ENCODE measurements at regions not wholly inside any gene's neighbourhood (a gene's known extent, or its start where the extent isn't known, plus 50 kb on each side); places are given as distances from the start of the nearest gene placed in this dataset.

GRCh38 chr18:44545359-44545985 lies 135.2 kb upstream of the SETBP1 start:
- TF ChIP-seq ZNF70 (CRISPR knock-in tag; IDR thresholded peaks at IDR 0.05) (no peak), BACH2 (CRISPR knock-in tag; IDR thresholded peaks at IDR 0.05; ENCODE audit: borderline replicate concordance) (no peak), ZFP30 (CRISPR knock-in tag; IDR thresholded peaks at IDR 0.05) (no peak), ISL1 (CRISPR knock-in tag; IDR thresholded peaks at IDR 0.05) (no peak), ZC3H10 (CRISPR knock-in tag; IDR thresholded peaks at IDR 0.05) (no peak), TCF4 (CRISPR knock-in tag; IDR thresholded peaks at IDR 0.05; ENCODE audit: borderline replicate concordance) (no peak), ZNF8 (CRISPR knock-in tag; IDR thresholded peaks at IDR 0.05) (no peak), OSR1 (CRISPR knock-in tag; IDR thresholded peaks at IDR 0.05) (no peak), RARB (CRISPR knock-in tag; IDR thresholded peaks at IDR 0.05) (no peak), ZFP3 (CRISPR knock-in tag; IDR thresholded peaks at IDR 0.05) (no peak), SNAI2 (CRISPR knock-in tag; IDR thresholded peaks at IDR 0.05) (no peak), ZNF565 (CRISPR knock-in tag; conservative IDR thresholded peaks at IDR 0.05; ENCODE audit: low read depth) (no peak), TOX (CRISPR knock-in tag; IDR thresholded peaks at IDR 0.05; ENCODE audit: borderline replicate concordance) (no peak)
- TF ChIP-seq, protein P1, sequence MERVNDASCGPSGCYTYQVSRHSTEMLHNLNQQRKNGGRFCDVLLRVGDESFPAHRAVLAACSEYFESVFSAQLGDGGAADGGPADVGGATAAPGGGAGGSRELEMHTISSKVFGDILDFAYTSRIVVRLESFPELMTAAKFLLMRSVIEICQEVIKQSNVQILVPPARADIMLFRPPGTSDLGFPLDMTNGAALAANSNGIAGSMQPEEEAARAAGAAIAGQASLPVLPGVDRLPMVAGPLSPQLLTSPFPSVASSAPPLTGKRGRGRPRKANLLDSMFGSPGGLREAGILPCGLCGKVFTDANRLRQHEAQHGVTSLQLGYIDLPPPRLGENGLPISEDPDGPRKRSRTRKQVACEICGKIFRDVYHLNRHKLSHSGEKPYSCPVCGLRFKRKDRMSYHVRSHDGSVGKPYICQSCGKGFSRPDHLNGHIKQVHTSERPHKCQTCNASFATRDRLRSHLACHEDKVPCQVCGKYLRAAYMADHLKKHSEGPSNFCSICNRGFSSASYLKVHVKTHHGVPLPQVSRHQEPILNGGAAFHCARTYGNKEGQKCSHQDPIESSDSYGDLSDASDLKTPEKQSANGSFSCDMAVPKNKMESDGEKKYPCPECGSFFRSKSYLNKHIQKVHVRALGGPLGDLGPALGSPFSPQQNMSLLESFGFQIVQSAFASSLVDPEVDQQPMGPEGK (CRISPR knock-in tag; IDR thresholded peaks at IDR 0.05; ENCODE audit: borderline replicate concordance): no peak

Data from SK-N-SH treated with all-trans-retinoic acid at 6 μM for 48 hours (cell line).